Sigmoid colon (tissue), 4 donors: ENCODE measurements at regions not wholly inside any gene's neighbourhood (a gene's known extent, or its start where the extent isn't known, plus 50 kb on each side); places are given as distances from the start of the nearest gene placed in this dataset.

Experiments used
- EP300 ChIP-seq, 4 donors: sonication (generic); formaldehyde crosslinking; IDR thresholded peaks; one replicate each; pipeline ENCODE4 v1.6.1; 2017; ENCODE audit warnings: antibody characterized with exemption in 4 of 4
- POLR2A ChIP-seq, 2 donors: fragments of 450-650 bp; IDR thresholded peaks; one replicate each; pipeline ENCODE4 v1.6.1; 2016; ENCODE audit warnings: antibody characterized with exemption in 2 of 2, mild to moderate bottlenecking in 2 of 2, moderate library complexity in 2 of 2
- POLR2AphosphoS5 ChIP-seq, 4 donors: sonication (generic); formaldehyde crosslinking; IDR thresholded peaks; one replicate each; pipeline ENCODE4 v1.6.1; 2017; ENCODE audit warnings: antibody characterized with exemption in 4 of 4
- TF ChIP-seq, protein P1 (sequence below), 4 experiments: fragments of 450-650 bp in 3 of 4; fragments of 200-600 bp in 1 of 4; IDR thresholded peaks; one replicate each; pipeline ENCODE4 v1.5.1; 2016 to 2019; ENCODE audit warnings: antibody characterized with exemption in 4 of 4, mild to moderate bottlenecking in 3 of 4, moderate library complexity in 2 of 4

- no peak for TF ChIP-seq POLR2AphosphoS5 (IDR thresholded peaks at IDR 0.05)
- TF ChIP-seq, protein P1, sequence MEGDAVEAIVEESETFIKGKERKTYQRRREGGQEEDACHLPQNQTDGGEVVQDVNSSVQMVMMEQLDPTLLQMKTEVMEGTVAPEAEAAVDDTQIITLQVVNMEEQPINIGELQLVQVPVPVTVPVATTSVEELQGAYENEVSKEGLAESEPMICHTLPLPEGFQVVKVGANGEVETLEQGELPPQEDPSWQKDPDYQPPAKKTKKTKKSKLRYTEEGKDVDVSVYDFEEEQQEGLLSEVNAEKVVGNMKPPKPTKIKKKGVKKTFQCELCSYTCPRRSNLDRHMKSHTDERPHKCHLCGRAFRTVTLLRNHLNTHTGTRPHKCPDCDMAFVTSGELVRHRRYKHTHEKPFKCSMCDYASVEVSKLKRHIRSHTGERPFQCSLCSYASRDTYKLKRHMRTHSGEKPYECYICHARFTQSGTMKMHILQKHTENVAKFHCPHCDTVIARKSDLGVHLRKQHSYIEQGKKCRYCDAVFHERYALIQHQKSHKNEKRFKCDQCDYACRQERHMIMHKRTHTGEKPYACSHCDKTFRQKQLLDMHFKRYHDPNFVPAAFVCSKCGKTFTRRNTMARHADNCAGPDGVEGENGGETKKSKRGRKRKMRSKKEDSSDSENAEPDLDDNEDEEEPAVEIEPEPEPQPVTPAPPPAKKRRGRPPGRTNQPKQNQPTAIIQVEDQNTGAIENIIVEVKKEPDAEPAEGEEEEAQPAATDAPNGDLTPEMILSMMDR (IDR thresholded peaks at IDR 0.05) = no peak
- TF ChIP-seq EP300 (IDR thresholded peaks at IDR 0.05) = no peak
- no peak for TF ChIP-seq POLR2A (IDR thresholded peaks at IDR 0.05)
These were observed 214.0 kb upstream of the RARB start for GRCh38 chr3:25214034-25214433.
